ENCODE measurements at regions not wholly inside any gene's neighbourhood (a gene's known extent, or its start where the extent isn't known, plus 50 kb on each side); places are given as distances from the start of the nearest gene placed in this dataset.

GRCh38 chr20:39738651-39739050 is 776.5 kb downstream of the DHX35 start:
- no peak overlapping the region for H3K4ac ChIP-seq (replicated peaks; ENCODE audit: insufficient read length, low read depth, low read length)
- no peak overlapping the region for H2BK15ac ChIP-seq (ENCODE audit: low read length)
- H4K20me1 ChIP-seq (replicated peaks in 1 of 2; ENCODE audit: control insufficient read depth in 1 of 2, insufficient read depth in 2 of 2, low read length in 2 of 2) = no peaks in the 10 kb centered on the region
- 98% methylated on average over 2 of the region's 2 CpGs; no CpG with 5 or more reads in 1 of the 2 experiments for WGBS, 2 experiments (ENCODE audit: extremely low coverage in 1 of 2, insufficient coverage in 1 of 2, insufficient read length in 1 of 2, insufficient replicate concordance in 2 of 2, low coverage in 1 of 2, low lambda C conversion rate in 2 of 2, missing lambda C conversion rate in 1 of 2)
- POLR2A ChIA-PET (ENCODE audit: partially characterized antibody) = no interaction called here
- H3K4me2 ChIP-seq (ENCODE audit: insufficient read depth in 1 of 2, low read depth in 2 of 2, low read length in 2 of 2) = no peak overlapping the region
- no peaks in the 10 kb centered on the region for H3K36me3 ChIP-seq (ENCODE audit: control insufficient read depth in 2 of 4, insufficient read depth in 4 of 4, low read length in 3 of 4)
- H4K91ac ChIP-seq (replicated peaks; ENCODE audit: insufficient read length, low read length) = no peak overlapping the region
- no peak overlapping the region for H2AFZ ChIP-seq (ENCODE audit: low read length)
- no peak overlapping the region for H4K5ac ChIP-seq (ENCODE audit: insufficient read length, low read depth, low read length)
- no peak overlapping the region for H3K14ac ChIP-seq (ENCODE audit: insufficient read length)
- no peak overlapping the region for H2BK12ac ChIP-seq (ENCODE audit: low read depth, low read length)
- H3K79me1 ChIP-seq (ENCODE audit: low read depth, low read length) = no peaks in the 10 kb centered on the region
- H2AK5ac ChIP-seq (ENCODE audit: low read depth, low read length) = no peak overlapping the region
- no peak for DNase-seq (ENCODE audit: low read depth in 1 of 2, low spot score in 2 of 2)
- H3K56ac ChIP-seq (replicated peaks; ENCODE audit: insufficient read length, low read depth, low read length) = no peak overlapping the region
- no peak overlapping the region for H2BK20ac ChIP-seq (ENCODE audit: low read length)
- H4K8ac ChIP-seq (ENCODE audit: extremely low read depth, insufficient read depth, low read length) = no peak overlapping the region
- H2BK120ac ChIP-seq (replicated peaks; ENCODE audit: low read depth, low read length) = no peak overlapping the region
- peaks cover 0 to 2% of the 10 kb centered on the region in 2 experiments; a peak in 1 of 4 replicates for H3K9me3 ChIP-seq (ENCODE audit: insufficient read depth in 2 of 2, low read depth in 1 of 2, low read length in 1 of 2)
- H3K23ac ChIP-seq (ENCODE audit: insufficient read length) = no peak overlapping the region
- no peaks in the 10 kb centered on the region for H3K23me2 ChIP-seq (ENCODE audit: low read depth, low read length)
- no peak overlapping the region for H3K4me3 ChIP-seq (ENCODE audit: extremely low read depth in 1 of 4, insufficient read depth in 2 of 4, low read depth in 3 of 4, low read length in 4 of 4)
- FAIRE-seq = no peak
- no peak for TF ChIP-seq BRCA1 (IDR thresholded peaks at IDR 0.05; ENCODE audit: low read depth, low read length)
- no peak for TF ChIP-seq POLR2A (IDR thresholded peaks at IDR 0.05; ENCODE audit: control extremely low read depth in 1 of 2, low read depth in 2 of 2, low read length in 2 of 2)
- TF ChIP-seq YY1 (IDR thresholded peaks at IDR 0.05; ENCODE audit: low read depth, low read length) = no peak
- no peak for TF ChIP-seq POU5F1 (IDR thresholded peaks at IDR 0.05; ENCODE audit: low read depth, low read length)
- TF ChIP-seq TBP (IDR thresholded peaks at IDR 0.05; ENCODE audit: low read depth, low read length) = no peak
- no peak overlapping the region for H3K18ac ChIP-seq (ENCODE audit: extremely low read depth, low read length)
- H3K27ac ChIP-seq (ENCODE audit: low read depth, low read length) = no peak overlapping the region
- H3K27me3 ChIP-seq (replicated peaks in 1 of 4; ENCODE audit: control insufficient read depth in 3 of 4, extremely low read depth in 1 of 4, insufficient read depth in 3 of 4, low read length in 3 of 4) = no peaks in the 10 kb centered on the region
- no peak overlapping the region for H3K9ac ChIP-seq (replicated peaks in 1 of 4; ENCODE audit: extremely low read depth in 1 of 4, low read depth in 3 of 4, low read length in 3 of 4)
- CTCF ChIA-PET (ENCODE audit: partially characterized antibody) = no interaction called here
- no peak overlapping the region for H2BK5ac ChIP-seq (ENCODE audit: low read depth, low read length)
- no peaks in the 10 kb centered on the region for H3K79me2 ChIP-seq (ENCODE audit: control insufficient read depth in 1 of 2, insufficient read depth in 2 of 2, low read length in 2 of 2)
- H3K4me1 ChIP-seq (replicated peaks in 1 of 4; ENCODE audit: control insufficient read depth in 3 of 4, insufficient read depth in 4 of 4, low read length in 3 of 4) = no peaks in the 10 kb centered on the region
